ENCODE measurements at regions not wholly inside any gene's neighbourhood (a gene's known extent, or its start where the extent isn't known, plus 50 kb on each side); places are given as distances from the start of the nearest gene placed in this dataset.

GRCh38 chr12:40436564-40436963 is 211.8 kb downstream of the LRRK2 start:
- no peaks in the 10 kb centered on the region for H3K27me3 ChIP-seq (ENCODE audit: insufficient read depth, low read length)
- no peaks in the 10 kb centered on the region for H3K4me1 ChIP-seq (ENCODE audit: insufficient read depth, low read length)
- H3K27ac Mint-ChIP-seq (ENCODE audit: unreplicated experiment), result no peak overlapping the region
- no peak overlapping the region for H3K27ac ChIP-seq (ENCODE audit: low read depth, low read length)
- H3K9me3 Mint-ChIP-seq (ENCODE audit: unreplicated experiment), result no peaks in the 10 kb centered on the region
- H3K36me3 ChIP-seq (ENCODE audit: insufficient read depth, low read length), result no peaks in the 10 kb centered on the region
- FAIRE-seq (no peak), DNase-seq (ENCODE audit: low read depth) (no peak)
- H3K9ac ChIP-seq (ENCODE audit: low read length), result no peak overlapping the region
- H3K79me2 ChIP-seq (ENCODE audit: insufficient read depth, low read length), result no peaks in the 10 kb centered on the region
- no peaks in the 10 kb centered on the region for H3K9me3 ChIP-seq (ENCODE audit: insufficient read depth, low read depth, low read length)
- no peaks in the 10 kb centered on the region for H4K20me1 ChIP-seq (ENCODE audit: insufficient read depth, low read length)
- no peaks in the 10 kb centered on the region for H3K36me3 Mint-ChIP-seq (ENCODE audit: low read depth, unreplicated experiment)
- no peak for TF ChIP-seq EZH2 (IDR thresholded peaks at IDR 0.05; ENCODE audit: insufficient read depth, low read length)
- no peak for TF ChIP-seq CTCF (IDR thresholded peaks at IDR 0.05; ENCODE audit: insufficient read depth, low read depth, low read length)
- H3K27me3 Mint-ChIP-seq (ENCODE audit: low read depth, unreplicated experiment), result no peaks in the 10 kb centered on the region
- H2AFZ ChIP-seq (ENCODE audit: low read depth, low read length), result no peak overlapping the region
- no peaks in the 10 kb centered on the region for H3K4me1 Mint-ChIP-seq (ENCODE audit: low read depth, unreplicated experiment)
- H3K4me2 ChIP-seq (ENCODE audit: low read length), result no peak overlapping the region
- H3K4me3 Mint-ChIP-seq (ENCODE audit: unreplicated experiment), result no peak overlapping the region
- no peak overlapping the region for H3K4me3 ChIP-seq (ENCODE audit: insufficient read depth, low read depth, low read length)

- Mint-ChIP-seq H3K9me3 (ENCODE audit: unreplicated experiment) (no peaks in the 10 kb centered on the region), H3K27ac (ENCODE audit: unreplicated experiment) (no peak overlapping the region), H3K36me3 (ENCODE audit: low read depth, unreplicated experiment) (no peaks in the 10 kb centered on the region), H3K4me1 (ENCODE audit: low read depth, unreplicated experiment) (no peaks in the 10 kb centered on the region), H3K27me3 (ENCODE audit: low read depth, unreplicated experiment) (no peaks in the 10 kb centered on the region), H3K4me3 (ENCODE audit: unreplicated experiment) (no peak overlapping the region)
- no peak overlapping the region for H3K27ac ChIP-seq (ENCODE audit: low read depth, low read length)
- no peaks in the 10 kb centered on the region for H3K9me3 ChIP-seq (ENCODE audit: insufficient read depth, low read depth, low read length)
- H3K4me1 ChIP-seq (ENCODE audit: insufficient read depth, low read length), result no peaks in the 10 kb centered on the region
- no peaks in the 10 kb centered on the region for H3K79me2 ChIP-seq (ENCODE audit: insufficient read depth, low read length)
- DNase-seq (ENCODE audit: low read depth), result no peak
- H3K27me3 ChIP-seq (ENCODE audit: insufficient read depth, low read length), result no peaks in the 10 kb centered on the region
- H3K4me2 ChIP-seq (ENCODE audit: low read length), result no peak overlapping the region
- no peaks in the 10 kb centered on the region for H3K36me3 ChIP-seq (ENCODE audit: insufficient read depth, low read length)
- no peak overlapping the region for H2AFZ ChIP-seq (ENCODE audit: low read depth, low read length)
- no peak for TF ChIP-seq EZH2 (IDR thresholded peaks at IDR 0.05; ENCODE audit: insufficient read depth, low read length)
- no peak for TF ChIP-seq CTCF (IDR thresholded peaks at IDR 0.05; ENCODE audit: insufficient read depth, low read depth, low read length)
- H3K9ac ChIP-seq (ENCODE audit: low read length), result no peak overlapping the region
- FAIRE-seq, result no peak
- no peaks in the 10 kb centered on the region for H4K20me1 ChIP-seq (ENCODE audit: insufficient read depth, low read length)
- no peak overlapping the region for H3K4me3 ChIP-seq (ENCODE audit: insufficient read depth, low read depth, low read length)
Measured at GRCh38 chr12:40439771-40440492, 215.1 kb downstream of the LRRK2 start.

GRCh38 chr12:40444174-40444573 is 219.4 kb downstream of the LRRK2 start:
- Histone ChIP-seq H2AFZ (ENCODE audit: low read depth, low read length) (no peak overlapping the region), H3K9me3 (ENCODE audit: insufficient read depth, low read depth, low read length) (no peaks in the 10 kb centered on the region), H3K36me3 (ENCODE audit: insufficient read depth, low read length) (no peaks in the 10 kb centered on the region), H3K27me3 (ENCODE audit: insufficient read depth, low read length) (no peaks in the 10 kb centered on the region), H3K4me3 (ENCODE audit: insufficient read depth, low read depth, low read length) (no peak overlapping the region), H3K9ac (ENCODE audit: low read length) (no peak overlapping the region), H3K79me2 (ENCODE audit: insufficient read depth, low read length) (no peaks in the 10 kb centered on the region), H3K4me2 (ENCODE audit: low read length) (no peak overlapping the region), H3K4me1 (ENCODE audit: insufficient read depth, low read length) (no peaks in the 10 kb centered on the region), H4K20me1 (ENCODE audit: insufficient read depth, low read length) (no peaks in the 10 kb centered on the region), H3K27ac (ENCODE audit: low read depth, low read length) (no peak overlapping the region)
- Mint-ChIP-seq H3K36me3 (ENCODE audit: low read depth, unreplicated experiment) (no peaks in the 10 kb centered on the region), H3K4me3 (ENCODE audit: unreplicated experiment) (no peak overlapping the region), H3K27ac (ENCODE audit: unreplicated experiment) (no peak overlapping the region), H3K27me3 (ENCODE audit: low read depth, unreplicated experiment) (no peaks in the 10 kb centered on the region), H3K9me3 (ENCODE audit: unreplicated experiment) (no peaks in the 10 kb centered on the region), H3K4me1 (ENCODE audit: low read depth, unreplicated experiment) (no peaks in the 10 kb centered on the region)
- DNase-seq (ENCODE audit: low read depth) (no peak), FAIRE-seq (no peak)
- TF ChIP-seq EZH2 (IDR thresholded peaks at IDR 0.05; ENCODE audit: insufficient read depth, low read length) (no peak), CTCF (IDR thresholded peaks at IDR 0.05; ENCODE audit: insufficient read depth, low read depth, low read length) (no peak)
